SHP77 (cell line): ENCODE measurements at regions not wholly inside any gene's neighbourhood (a gene's known extent, or its start where the extent isn't known, plus 50 kb on each side); places are given as distances from the start of the nearest gene placed in this dataset.
"Not testable (repeated sequence)": the region's sequence is repeated elsewhere in the genome, so short reads cannot be mapped to it uniquely, and the experiment has no call there.

Source experiments
- DNase-seq, 2 experiments: peaks; one replicate each; lab custom pipeline; 2025; lab: John Stamatoyannopoulos, UW

DNA sequence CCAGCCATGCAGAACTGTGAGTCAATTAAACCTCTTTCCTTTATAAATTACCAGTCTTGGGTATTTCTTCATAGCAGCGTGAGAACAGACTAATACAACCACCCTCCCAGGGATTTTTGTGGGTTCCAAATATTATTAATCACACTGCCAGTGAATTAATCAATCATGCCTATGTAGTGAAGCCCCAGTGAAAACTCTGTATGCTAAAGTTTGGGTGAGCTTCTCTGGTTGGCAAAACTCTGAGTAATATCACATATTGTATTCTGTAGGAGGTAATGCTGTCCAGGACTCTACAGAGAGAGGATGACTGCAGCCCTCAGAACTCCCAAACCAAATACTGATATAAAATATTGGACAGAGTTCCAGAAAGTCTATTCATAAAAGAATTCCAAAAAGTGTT is 216.9 kb downstream of the RPAP3 start:
- DNase-seq, result no peak

DNA sequence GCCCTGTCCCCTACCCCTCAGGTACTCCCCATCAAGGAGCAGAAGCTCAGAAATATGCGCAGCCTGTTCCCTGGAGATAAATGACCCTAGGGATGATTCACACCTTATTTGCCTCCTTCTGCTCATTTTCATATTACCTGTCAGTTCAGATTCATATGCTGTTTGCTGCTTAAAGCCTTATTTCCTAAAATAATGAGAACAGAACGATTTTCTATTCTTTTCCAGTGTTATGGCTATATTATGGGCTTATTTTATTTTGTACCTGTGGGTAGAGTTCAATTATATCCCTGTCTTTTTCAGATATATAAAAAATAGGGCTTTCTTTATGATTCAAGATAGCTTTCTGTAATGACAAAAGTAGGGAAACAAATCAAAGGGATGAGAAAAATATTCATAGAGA is 224.8 kb downstream of the RPAP3 start:
- no peak for DNase-seq

- DNase-seq, result no peak
These were observed 227.4 kb downstream of the RPAP3 start for GRCh38 chr12:47478426-47478825.

- DNase-seq, result no peak
These were observed 232.7 kb downstream of the RPAP3 start for GRCh38 chr12:47473091-47473490.

DNA sequence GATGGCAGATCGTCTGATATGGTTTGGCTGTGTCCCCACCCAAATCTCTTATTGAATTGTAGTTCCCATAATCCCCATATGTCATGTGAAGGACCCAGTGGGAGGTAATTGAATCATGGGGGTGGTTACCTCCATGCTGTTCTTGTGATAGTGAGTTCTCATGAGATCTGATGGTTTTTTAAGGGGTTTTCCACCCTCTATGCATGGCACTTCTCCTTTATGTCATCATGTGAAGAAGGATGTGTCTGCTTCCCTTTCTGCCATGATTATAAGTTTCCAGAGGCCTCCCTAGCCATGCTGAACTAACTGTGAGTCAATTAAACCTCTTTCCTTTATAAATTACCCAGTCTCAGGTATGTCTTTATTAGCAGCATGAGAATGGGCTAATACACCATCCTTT is 235.5 kb downstream of the RPAP3 start:
- DNase-seq, result not testable (repeated sequence)

DNA sequence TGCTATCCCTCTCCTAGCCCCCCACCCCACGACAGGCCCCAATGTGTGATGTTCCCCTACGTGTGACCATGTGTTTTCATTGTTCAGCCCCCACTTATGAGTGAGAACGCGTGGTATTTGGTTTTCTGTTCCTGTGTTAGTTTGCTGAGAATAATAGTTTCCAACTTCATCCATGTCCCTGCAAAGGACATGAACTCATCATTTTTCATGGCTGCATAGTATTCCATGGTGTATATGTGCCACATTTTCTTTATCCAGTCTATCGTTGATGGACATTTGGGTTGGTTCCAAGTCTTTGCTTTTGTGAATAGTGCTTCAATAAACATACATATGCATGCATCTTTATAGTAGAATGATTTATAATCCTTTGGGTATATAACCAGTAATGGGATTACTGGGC is 241.9 kb downstream of the RPAP3 start:
- not testable (repeated sequence) for DNase-seq

DNA sequence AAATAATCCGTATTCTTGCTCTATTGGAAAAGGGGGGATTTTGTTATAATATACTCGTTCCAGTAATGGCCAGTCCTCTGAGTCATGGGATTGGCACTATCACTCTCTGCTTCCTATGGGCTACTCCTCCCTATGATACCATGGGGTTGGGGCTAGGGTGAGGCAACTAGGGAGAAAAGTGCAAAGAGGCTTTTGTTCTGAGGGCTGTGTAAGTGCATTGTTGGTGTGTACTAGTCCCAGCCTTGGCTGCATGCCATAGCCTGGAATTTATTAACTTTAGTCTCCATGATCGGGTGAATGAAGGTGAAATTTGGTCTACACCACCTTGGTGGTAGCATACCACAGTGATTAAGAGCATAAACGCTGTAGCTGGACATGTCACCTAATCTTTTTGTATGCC is 247.6 kb downstream of the RPAP3 start:
- no peak for DNase-seq

DNA sequence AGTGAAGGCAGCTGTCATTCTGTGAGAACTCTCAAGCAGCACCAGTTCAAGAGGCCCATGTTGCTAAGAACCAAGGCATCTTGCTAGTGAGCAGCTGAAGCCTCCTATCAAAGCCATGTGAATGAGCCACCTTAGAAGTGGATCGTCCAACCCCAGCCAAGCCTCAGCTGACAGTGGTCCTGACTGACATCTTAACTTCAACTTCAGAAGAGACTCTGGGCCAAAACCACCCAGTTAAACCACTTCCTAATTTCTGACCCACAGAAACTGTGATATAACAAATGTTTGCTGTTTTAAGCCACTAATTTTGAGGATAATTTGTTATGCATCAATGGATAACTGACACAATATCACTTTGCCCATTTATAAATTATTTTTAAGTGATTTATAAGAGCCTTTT is 256.0 kb downstream of the RPAP3 start:
- DNase-seq, result no peak

DNA sequence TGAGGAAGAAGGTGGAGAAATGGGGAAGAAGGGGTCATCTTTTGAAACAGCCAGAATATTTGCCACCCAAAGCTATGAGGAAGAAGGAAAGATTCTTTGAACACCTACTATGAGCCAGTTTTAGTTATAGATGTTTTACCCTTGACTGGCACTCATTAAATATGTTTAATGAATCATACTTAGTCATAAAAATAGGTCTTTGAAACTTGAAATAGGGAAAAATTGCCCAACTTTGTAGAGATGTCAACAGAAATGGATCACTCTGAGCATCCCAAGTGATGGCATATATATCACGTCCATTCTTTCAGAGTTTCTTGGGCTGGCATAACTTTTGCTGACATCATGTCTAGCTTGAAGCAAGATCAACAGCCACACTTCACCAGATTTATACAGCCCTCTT is 263.5 kb downstream of the RPAP3 start:
- no peak for DNase-seq

DNA sequence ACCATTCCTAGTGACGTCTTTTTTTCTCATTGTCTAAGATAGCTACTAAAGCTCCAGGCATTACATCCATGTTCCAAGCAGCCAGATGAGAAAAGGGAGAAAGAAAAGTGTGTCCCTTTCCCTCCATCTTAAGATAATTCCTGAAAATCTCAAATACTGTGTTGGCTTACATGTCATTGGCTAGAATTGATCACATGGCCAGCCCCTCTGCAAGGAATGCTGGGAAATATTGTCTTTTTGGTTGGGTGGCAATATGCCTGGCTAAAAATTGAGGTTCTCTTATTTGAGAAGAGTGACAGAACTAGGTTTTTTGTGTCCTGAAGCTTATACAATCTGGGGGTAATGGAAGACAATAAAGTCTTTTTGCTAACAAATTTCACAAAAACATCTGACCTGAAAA is 264.3 kb downstream of the RPAP3 start:
- no peak for DNase-seq

GRCh38 chr12:47438175-47438574 is 267.7 kb downstream of the RPAP3 start:
- no peak for DNase-seq

- no peak for DNase-seq
These were observed 268.3 kb downstream of the RPAP3 start for GRCh38 chr12:47437570-47437969.

GRCh38 chr12:47433876-47434275 is 272.0 kb downstream of the RPAP3 start:
- no peak for DNase-seq

- DNase-seq, result not testable (repeated sequence)
These were observed 279.0 kb downstream of the RPAP3 start for GRCh38 chr12:47426678-47427309.

- DNase-seq, result no peak
These were observed 283.2 kb downstream of the RPAP3 start for GRCh38 chr12:47422611-47423010.

DNA sequence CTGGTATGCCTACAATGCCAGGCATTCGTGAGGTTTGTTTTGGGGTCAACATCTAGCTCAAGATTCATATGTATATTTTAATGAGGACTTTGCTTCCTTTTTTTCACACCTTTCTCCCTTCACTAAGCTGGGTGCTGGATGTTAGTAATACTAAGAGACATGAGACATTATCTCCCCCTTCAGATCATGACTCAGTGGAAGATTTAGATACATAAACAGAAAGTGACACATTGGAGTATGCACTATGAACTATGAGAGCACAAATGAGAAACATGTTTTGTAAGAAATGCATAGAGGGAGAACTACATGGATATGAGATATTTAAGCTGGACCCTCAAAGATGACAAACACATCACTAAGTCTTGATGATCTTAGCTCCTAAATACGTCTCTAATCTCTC is 286.3 kb downstream of the RPAP3 start:
- DNase-seq, result no peak

GRCh38 chr12:47417955-47418354 is 287.9 kb downstream of the RPAP3 start:
- no peak for DNase-seq

- no peak for DNase-seq
These were observed 288.7 kb downstream of the RPAP3 start for GRCh38 chr12:47417121-47417520.

DNA sequence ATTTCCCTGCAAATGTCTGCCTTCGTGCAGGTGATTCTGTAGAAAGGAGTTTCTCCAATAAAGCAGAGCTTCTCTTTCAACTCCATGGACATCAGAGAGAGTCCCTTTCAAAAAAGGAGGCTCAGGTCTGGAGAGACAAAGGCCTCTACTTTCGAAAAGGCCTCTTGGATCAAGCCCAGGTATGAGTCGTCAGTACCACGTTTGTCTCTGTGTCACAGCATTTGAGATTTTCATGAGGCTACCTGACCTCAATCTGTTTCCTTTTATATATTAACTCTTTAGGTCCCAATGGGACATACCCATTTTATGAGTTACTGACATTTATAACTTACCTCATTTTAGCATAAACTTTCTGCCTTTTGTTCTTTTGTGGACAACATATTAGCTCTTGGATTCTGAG is 290.8 kb downstream of the RPAP3 start:
- DNase-seq, result no peak

GRCh38 chr12:47414511-47414910 is 291.3 kb downstream of the RPAP3 start:
- DNase-seq, result no peak

DNA sequence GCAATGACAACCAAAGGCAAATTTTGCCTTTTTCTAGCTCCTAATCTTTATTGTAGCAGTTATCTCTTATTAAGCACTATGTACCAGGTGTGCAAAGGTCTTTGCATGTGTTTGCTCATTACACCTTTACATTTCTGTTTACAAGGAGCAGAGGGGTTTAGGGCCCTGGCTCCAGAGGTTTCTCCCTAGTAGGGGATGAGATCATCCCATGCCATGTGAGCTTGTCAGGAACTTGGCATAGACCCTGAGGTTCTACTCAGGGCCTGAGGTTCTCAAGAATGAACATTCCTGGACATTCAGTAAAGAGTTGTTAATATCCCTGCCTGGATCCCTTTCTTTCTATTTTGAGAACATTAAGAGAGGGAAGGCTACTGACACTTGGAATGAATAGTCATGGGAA is 292.0 kb downstream of the RPAP3 start:
- DNase-seq, result no peak

GRCh38 chr12:47412601-47413236 is 293.1 kb downstream of the RPAP3 start:
- no peak for DNase-seq

GRCh38 chr12:47411966-47412365 is 293.9 kb downstream of the RPAP3 start:
- DNase-seq, result no peak

GRCh38 chr12:47410862-47411261 is 295.0 kb downstream of the RPAP3 start:
- no peak for DNase-seq
